GM12878 (cell line): ENCODE measurements at regions not wholly inside any gene's neighbourhood (a gene's known extent, or its start where the extent isn't known, plus 50 kb on each side); places are given as distances from the start of the nearest gene placed in this dataset.

Experiments
- ATAC-seq: fragments of 200-7000 bp; cut with Tn5 transposase; 3 replicates; pipeline ENCODE4 v1.9.1; 2020; ENCODE audit warnings: mild to moderate bottlenecking, moderate library complexity
- BruUV-seq: library from RNA; stranded (reverse); fragments of 400-500 nt; replicated peaks from 2 replicates; lab custom pipeline; 2021; lab: Mats Ljungman, UMichigan
- CTCF ChIA-PET: fragments of 300-600 bp; sonication (Branson Sonifier 250); formaldehyde crosslinking; extraction: SDS; loops from one replicate; lab custom pipeline; 2021; ENCODE audit warnings: inconsistent platforms; lab: Yijun Ruan, JAX
- POLR2A ChIA-PET: fragments of 350-600 bp; formaldehyde crosslinking; extraction: SDS; loops from one replicate; lab custom pipeline; 2021; ENCODE audit warnings: inconsistent platforms; lab: Charles Lee
- RAD21 ChIA-PET: fragments of 300-600 bp; sonication (Branson Sonifier 250); formaldehyde crosslinking; loops from one replicate; lab custom pipeline; 2023; ENCODE audit warnings: antibody characterized with exemption; ENCODE audit not compliant: unreplicated experiment; lab: Charles Lee
- SMC1A ChIA-PET: fragments of 300-600 bp; sonication (Branson Sonifier 250); formaldehyde crosslinking; loops from one replicate; lab custom pipeline; 2023; ENCODE audit not compliant: unreplicated experiment, uncharacterized antibody; lab: Charles Lee
- DNase-seq: peaks from one replicate; pipeline ENCODE4 v3.0.0-alpha.2; 2011; ENCODE audit warnings: low read depth, low spot score
- FAIRE-seq: peaks from 3 replicates; lab custom pipeline; 2011; peaks lifted over from hg19 to GRCh38; lab: Jason Lieb, UNC
- H2AFZ ChIP-seq: 2 replicates; pipeline ENCODE4 v1.6.0; 2011; ENCODE audit warnings: low read depth, low read length, control low read depth; ENCODE audit not compliant: control insufficient read depth
- H3K27ac ChIP-seq: 2 replicates; pipeline ENCODE4 v1.5.1; 2011; ENCODE audit warnings: control low read depth; ENCODE audit not compliant: control insufficient read depth, insufficient read depth
- H3K27me3 ChIP-seq, 2 experiments: replicated peaks in 1 of 2; 2 replicates each; pipeline versions ENCODE4 v1.6.0 to v1.6.1; 2011; ENCODE audit warnings: low read length in 1 of 2; ENCODE audit not compliant: control insufficient read depth in 2 of 2, insufficient read depth in 2 of 2
- H3K36me3 ChIP-seq, 2 experiments: 2 replicates each; pipeline ENCODE4 v1.5.1; 2011; ENCODE audit warnings: low read length in 1 of 2; ENCODE audit not compliant: control insufficient read depth in 2 of 2, insufficient read depth in 2 of 2
- H3K4me1 ChIP-seq: 2 replicates; pipeline ENCODE4 v1.6.1; 2011; ENCODE audit warnings: mild to moderate bottlenecking, low read length, moderate library complexity, mixed read lengths; ENCODE audit not compliant: control insufficient read depth, insufficient read depth
- H3K4me2 ChIP-seq: 2 replicates; pipeline ENCODE4 v1.6.0; 2011; ENCODE audit warnings: control low read depth; ENCODE audit not compliant: control insufficient read depth, insufficient read depth
- H3K4me3 ChIP-seq: fragments of 200-600 bp; sonication (generic); 2 replicates; pipeline ENCODE4 v1.5.1; 2016
- H3K79me2 ChIP-seq: 2 replicates; pipeline ENCODE4 v1.6.0; 2011; ENCODE audit warnings: low read length; ENCODE audit not compliant: control insufficient read depth, insufficient read depth
- H3K9ac ChIP-seq: 2 replicates; pipeline ENCODE4 v1.8.0; 2011; ENCODE audit warnings: low read length, control low read depth, mixed read lengths; ENCODE audit not compliant: control insufficient read depth, insufficient read depth
- H3K9me3 ChIP-seq: replicated peaks from 3 replicates; pipeline ENCODE4 v1.5.1; 2011; ENCODE audit warnings: mild to moderate bottlenecking, low read length; ENCODE audit not compliant: control insufficient read depth, insufficient read depth
- H4K20me1 ChIP-seq: 2 replicates; pipeline ENCODE4 v1.6.0; 2011; ENCODE audit not compliant: control insufficient read depth, insufficient read depth
- CBX5 ChIP-seq: sonication (generic); IDR thresholded peaks from 2 replicates; pipeline ENCODE4 v1.6.1; 2016; ENCODE audit warnings: low read depth, moderate library complexity, mild to moderate bottlenecking, inconsistent platforms
- DPF2 ChIP-seq: fragments of 450-650 bp; IDR thresholded peaks from 2 replicates; pipeline ENCODE4 v1.6.1; 2017; ENCODE audit warnings: mild to moderate bottlenecking
- ETV6 ChIP-seq, 2 experiments: fragments of 450-650 bp in 1 of 2; IDR thresholded peaks in 1 of 2; conservative IDR thresholded peaks in 1 of 2; 2 replicates each; pipeline ENCODE4 v1.6.1; 2014; ENCODE audit warnings: antibody characterized with exemption in 1 of 2, borderline replicate concordance in 1 of 2, low read depth in 1 of 2, mild to moderate bottlenecking in 1 of 2, moderate library complexity in 1 of 2
- EZH2 ChIP-seq: IDR thresholded peaks from 2 replicates; pipeline ENCODE4 v1.6.1; 2012; ENCODE audit warnings: low read depth, mild to moderate bottlenecking, control low read depth, inconsistent platforms, low read length, borderline replicate concordance; ENCODE audit not compliant: control insufficient read depth
- IRF5 ChIP-seq: fragments of 450-650 bp; IDR thresholded peaks from 2 replicates; pipeline ENCODE4 v1.6.1; 2017; ENCODE audit warnings: borderline replicate concordance
- MXI1 ChIP-seq: fragments of 150-350 bp; IDR thresholded peaks from 2 replicates; pipeline ENCODE4 v1.6.1; 2011; ENCODE audit warnings: low read depth, mild to moderate bottlenecking, inconsistent platforms, low read length, improper control_type of control experiment
- NFYB ChIP-seq: IDR thresholded peaks from 2 replicates; pipeline ENCODE4 v1.6.1; 2011; ENCODE audit warnings: low read depth, mild to moderate bottlenecking, low read length, improper control_type of control experiment, moderate library complexity; ENCODE audit not compliant: insufficient read depth
- PML ChIP-seq: IDR thresholded peaks from 2 replicates; pipeline ENCODE4 v1.6.1; 2012; ENCODE audit warnings: low read length, inconsistent platforms
- POLR2A ChIP-seq: IDR thresholded peaks from 2 replicates; pipeline ENCODE4 v1.6.1; 2011; ENCODE audit warnings: low read depth, mild to moderate bottlenecking, low read length
- RAD51 ChIP-seq: fragments of 450-650 bp; IDR thresholded peaks from 2 replicates; pipeline ENCODE4 v1.6.1; 2016; ENCODE audit warnings: moderate library complexity, mild to moderate bottlenecking, inconsistent platforms
- SIX5 ChIP-seq: IDR thresholded peaks from 2 replicates; pipeline ENCODE4 v1.6.1; 2011; ENCODE audit warnings: mild to moderate bottlenecking, low read depth, low read length, moderate library complexity; ENCODE audit not compliant: severe bottlenecking
- SUPT20H ChIP-seq: IDR thresholded peaks from 2 replicates; pipeline ENCODE4 v1.6.1; 2011; ENCODE audit warnings: low read depth, mild to moderate bottlenecking, low read length, moderate library complexity, borderline replicate concordance; ENCODE audit not compliant: control insufficient read depth
- TBL1XR1 ChIP-seq: IDR thresholded peaks from 2 replicates; pipeline ENCODE4 v1.6.1; 2012; ENCODE audit warnings: low read depth, low read length, improper control_type of control experiment
- ZBTB11 ChIP-seq: fragments of 450-650 bp; formaldehyde crosslinking; IDR thresholded peaks from 2 replicates; pipeline ENCODE4 v1.5.0; 2022; ENCODE audit warnings: mild to moderate bottlenecking, missing genetic modification characterization
- WGBS: methylation state at CpG from one replicate; pipeline ENCODE4 v1.1.6; 2016; ENCODE audit warnings: low lambda C conversion rate; ENCODE audit not compliant: insufficient replicate concordance, insufficient coverage; ENCODE audit errors: missing lambda C conversion rate; 5-methylcytosine and 5-hydroxymethylcytosine counted together
- in situ Hi-C: fragments of 300-500 bp; cut with MboI; formaldehyde crosslinking; loops from 9 replicates; pipeline ENCODE4 v1.14.3; 2018; ENCODE audit warnings: mixed read lengths
- intact Hi-C: fragments of 100-400 bp; cut with micrococcal nuclease; formaldehyde crosslinking; loops from one replicate; pipeline ENCODE4 v1.14.2; 2022; ENCODE audit not compliant: unreplicated experiment
- TF ChIP-seq, protein P1 (sequence below): fragments of 450-650 bp; IDR thresholded peaks from 2 replicates; pipeline ENCODE4 v1.6.1; 2017; ENCODE audit warnings: mild to moderate bottlenecking, moderate library complexity
- TF ChIP-seq, protein P2 (sequence below): IDR thresholded peaks from 2 replicates; pipeline ENCODE4 v1.6.1; 2012; ENCODE audit warnings: low read depth, low read length, improper control_type of control experiment

- ChIA-PET RAD21 (no interaction called here), POLR2A (no interaction called here), CTCF (interaction anchor here (0.6 kb wide), 1 partner anchor 978 kb away, joined by 3 read pairs; no protein-coding TSS in a partner anchor), SMC1A (no interaction called here)
- H3K4me2 ChIP-seq = no peak overlapping the region
- H3K27ac ChIP-seq = no peak overlapping the region
- in situ Hi-C loops = no loop called here
- H4K20me1 ChIP-seq = no peaks in the 10 kb centered on the region
- H3K4me1 ChIP-seq = no peaks in the 10 kb centered on the region
- ATAC-seq (no peak), DNase-seq (no peak), FAIRE-seq (no peak)
- H3K36me3 ChIP-seq = no peaks in the 10 kb centered on the region
- intact Hi-C loops = no loop called here
- no peaks in the 10 kb centered on the region for H3K9me3 ChIP-seq
- H3K27me3 ChIP-seq = no peaks in the 10 kb centered on the region
- 45% methylated on average over 2 of the region's 2 CpGs for WGBS
- no TSS peak for BruUV-seq
- H2AFZ ChIP-seq = no peak overlapping the region
- no peak overlapping the region for H3K4me3 ChIP-seq
- no peaks in the 10 kb centered on the region for H3K79me2 ChIP-seq
- H3K9ac ChIP-seq = no peak overlapping the region
- no peak for TF ChIP-seq DPF2
- no peak for TF ChIP-seq SUPT20H
- no peak for TF ChIP-seq PML
- no peak for TF ChIP-seq MXI1
- TF ChIP-seq, protein P1, sequence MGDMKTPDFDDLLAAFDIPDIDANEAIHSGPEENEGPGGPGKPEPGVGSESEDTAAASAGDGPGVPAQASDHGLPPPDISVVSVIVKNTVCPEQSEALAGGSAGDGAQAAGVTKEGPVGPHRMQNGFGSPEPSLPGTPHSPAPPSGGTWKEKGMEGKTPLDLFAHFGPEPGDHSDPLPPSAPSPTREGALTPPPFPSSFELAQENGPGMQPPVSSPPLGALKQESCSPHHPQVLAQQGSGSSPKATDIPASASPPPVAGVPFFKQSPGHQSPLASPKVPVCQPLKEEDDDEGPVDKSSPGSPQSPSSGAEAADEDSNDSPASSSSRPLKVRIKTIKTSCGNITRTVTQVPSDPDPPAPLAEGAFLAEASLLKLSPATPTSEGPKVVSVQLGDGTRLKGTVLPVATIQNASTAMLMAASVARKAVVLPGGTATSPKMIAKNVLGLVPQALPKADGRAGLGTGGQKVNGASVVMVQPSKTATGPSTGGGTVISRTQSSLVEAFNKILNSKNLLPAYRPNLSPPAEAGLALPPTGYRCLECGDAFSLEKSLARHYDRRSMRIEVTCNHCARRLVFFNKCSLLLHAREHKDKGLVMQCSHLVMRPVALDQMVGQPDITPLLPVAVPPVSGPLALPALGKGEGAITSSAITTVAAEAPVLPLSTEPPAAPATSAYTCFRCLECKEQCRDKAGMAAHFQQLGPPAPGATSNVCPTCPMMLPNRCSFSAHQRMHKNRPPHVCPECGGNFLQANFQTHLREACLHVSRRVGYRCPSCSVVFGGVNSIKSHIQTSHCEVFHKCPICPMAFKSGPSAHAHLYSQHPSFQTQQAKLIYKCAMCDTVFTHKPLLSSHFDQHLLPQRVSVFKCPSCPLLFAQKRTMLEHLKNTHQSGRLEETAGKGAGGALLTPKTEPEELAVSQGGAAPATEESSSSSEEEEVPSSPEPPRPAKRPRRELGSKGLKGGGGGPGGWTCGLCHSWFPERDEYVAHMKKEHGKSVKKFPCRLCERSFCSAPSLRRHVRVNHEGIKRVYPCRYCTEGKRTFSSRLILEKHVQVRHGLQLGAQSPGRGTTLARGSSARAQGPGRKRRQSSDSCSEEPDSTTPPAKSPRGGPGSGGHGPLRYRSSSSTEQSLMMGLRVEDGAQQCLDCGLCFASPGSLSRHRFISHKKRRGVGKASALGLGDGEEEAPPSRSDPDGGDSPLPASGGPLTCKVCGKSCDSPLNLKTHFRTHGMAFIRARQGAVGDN = no peak
- no peak for TF ChIP-seq ZBTB11 (CRISPR knock-in tag)
- TF ChIP-seq, protein P2, sequence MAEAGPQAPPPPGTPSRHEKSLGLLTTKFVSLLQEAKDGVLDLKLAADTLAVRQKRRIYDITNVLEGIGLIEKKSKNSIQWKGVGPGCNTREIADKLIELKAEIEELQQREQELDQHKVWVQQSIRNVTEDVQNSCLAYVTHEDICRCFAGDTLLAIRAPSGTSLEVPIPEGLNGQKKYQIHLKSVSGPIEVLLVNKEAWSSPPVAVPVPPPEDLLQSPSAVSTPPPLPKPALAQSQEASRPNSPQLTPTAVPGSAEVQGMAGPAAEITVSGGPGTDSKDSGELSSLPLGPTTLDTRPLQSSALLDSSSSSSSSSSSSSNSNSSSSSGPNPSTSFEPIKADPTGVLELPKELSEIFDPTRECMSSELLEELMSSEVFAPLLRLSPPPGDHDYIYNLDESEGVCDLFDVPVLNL = no peak
- TF ChIP-seq ETV6 (conservative IDR thresholded peaks at IDR 0.05 in 1 of 2, IDR thresholded peaks at IDR 0.05 in 1 of 2; ENCODE audit: borderline replicate concordance in 1 of 2, low read depth in 1 of 2) = no peak
- no peak for TF ChIP-seq RAD51
- no peak for TF ChIP-seq POLR2A
- TF ChIP-seq TBL1XR1 = no peak
- TF ChIP-seq CBX5 = no peak
- TF ChIP-seq IRF5 = no peak
- no peak for TF ChIP-seq EZH2
- no peak for TF ChIP-seq SIX5
- no peak for TF ChIP-seq NFYB
These were observed 427.8 kb upstream of the CDH6 start for GRCh38 chr5:30765706-30766105.
